ENCODE measurements at regions not wholly inside any gene's neighbourhood (a gene's known extent, or its start where the extent isn't known, plus 50 kb on each side); places are given as distances from the start of the nearest gene placed in this dataset.

DNA sequence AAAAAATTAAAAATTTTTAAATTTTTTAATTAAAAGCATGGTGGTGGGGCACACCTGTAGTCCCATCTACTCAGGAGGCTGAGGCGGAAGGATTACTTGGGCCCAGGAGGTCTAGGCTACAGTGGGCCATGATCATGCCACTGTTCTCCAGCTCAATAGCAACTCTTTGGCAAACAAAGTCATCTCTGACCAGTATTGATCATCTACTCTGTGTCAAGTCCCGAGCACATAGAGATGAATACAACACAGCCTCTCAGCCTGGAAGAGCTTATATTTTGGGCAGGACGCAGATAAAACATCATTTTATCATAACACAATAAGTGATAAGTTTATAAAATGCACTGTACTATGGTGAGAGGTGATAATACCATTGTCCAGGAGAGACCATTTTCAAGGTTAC is 281.6 kb upstream of the GADL1 start:
- no peak overlapping the region for H3K4me3 ChIP-seq
- H3K27me3 ChIP-seq = no peaks in the 10 kb centered on the region
- DNase-seq (no peak), ATAC-seq (no peak)
- intact Hi-C loops (cut with DNase I) = no loop called here
- TF ChIP-seq POLR2A (IDR thresholded peaks at IDR 0.05) = no peak
- TF ChIP-seq, protein P1, sequence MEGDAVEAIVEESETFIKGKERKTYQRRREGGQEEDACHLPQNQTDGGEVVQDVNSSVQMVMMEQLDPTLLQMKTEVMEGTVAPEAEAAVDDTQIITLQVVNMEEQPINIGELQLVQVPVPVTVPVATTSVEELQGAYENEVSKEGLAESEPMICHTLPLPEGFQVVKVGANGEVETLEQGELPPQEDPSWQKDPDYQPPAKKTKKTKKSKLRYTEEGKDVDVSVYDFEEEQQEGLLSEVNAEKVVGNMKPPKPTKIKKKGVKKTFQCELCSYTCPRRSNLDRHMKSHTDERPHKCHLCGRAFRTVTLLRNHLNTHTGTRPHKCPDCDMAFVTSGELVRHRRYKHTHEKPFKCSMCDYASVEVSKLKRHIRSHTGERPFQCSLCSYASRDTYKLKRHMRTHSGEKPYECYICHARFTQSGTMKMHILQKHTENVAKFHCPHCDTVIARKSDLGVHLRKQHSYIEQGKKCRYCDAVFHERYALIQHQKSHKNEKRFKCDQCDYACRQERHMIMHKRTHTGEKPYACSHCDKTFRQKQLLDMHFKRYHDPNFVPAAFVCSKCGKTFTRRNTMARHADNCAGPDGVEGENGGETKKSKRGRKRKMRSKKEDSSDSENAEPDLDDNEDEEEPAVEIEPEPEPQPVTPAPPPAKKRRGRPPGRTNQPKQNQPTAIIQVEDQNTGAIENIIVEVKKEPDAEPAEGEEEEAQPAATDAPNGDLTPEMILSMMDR (IDR thresholded peaks at IDR 0.05) = no peak
- no peaks in the 10 kb centered on the region for H3K9me3 ChIP-seq
- no peaks in the 10 kb centered on the region for H3K4me1 ChIP-seq
- no peak overlapping the region for H3K27ac ChIP-seq
- H3K36me3 ChIP-seq (replicated peaks in 1 of 2; ENCODE audit: insufficient read depth in 1 of 2, low read depth in 2 of 2) = no peaks in the 10 kb centered on the region
- 71 to 81% methylated on average over 3 of the region's 3 CpGs for WGBS, 2 donors

DNA sequence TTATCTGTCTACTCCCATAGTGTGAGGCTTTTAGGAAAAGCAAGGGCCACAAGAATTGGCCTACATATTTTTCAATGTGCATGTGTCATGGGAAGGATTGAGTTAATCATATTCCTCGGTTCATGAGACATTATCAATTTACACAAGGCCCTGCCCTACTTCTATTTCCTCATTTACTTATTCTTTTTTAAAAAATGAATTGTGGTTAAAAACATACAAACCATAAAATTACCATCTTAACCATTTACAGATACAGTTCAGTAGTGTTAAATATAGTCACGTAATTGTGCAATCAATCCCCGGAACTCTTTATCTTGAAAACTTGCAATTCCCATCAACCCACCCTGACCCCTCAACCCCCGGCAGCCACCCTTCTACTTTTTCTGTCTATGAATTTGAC is 284.0 kb upstream of the GADL1 start:
- H3K27ac ChIP-seq = no peak overlapping the region
- intact Hi-C loops (cut with DNase I) = no loop called here
- TF ChIP-seq, protein P1 (IDR thresholded peaks at IDR 0.05) = no peak
- TF ChIP-seq POLR2A (IDR thresholded peaks at IDR 0.05) = no peak
- H3K4me3 ChIP-seq = no peak overlapping the region
- no peaks in the 10 kb centered on the region for H3K27me3 ChIP-seq
- WGBS, 2 donors = 41 to 45% methylated on average over 4 of the region's 4 CpGs
- H3K9me3 ChIP-seq = no peaks in the 10 kb centered on the region
- H3K4me1 ChIP-seq = no peaks in the 10 kb centered on the region
- H3K36me3 ChIP-seq (replicated peaks in 1 of 2; ENCODE audit: insufficient read depth in 1 of 2, low read depth in 2 of 2) = no peaks in the 10 kb centered on the region
- ATAC-seq = no peak
- no peak for DNase-seq

DNA sequence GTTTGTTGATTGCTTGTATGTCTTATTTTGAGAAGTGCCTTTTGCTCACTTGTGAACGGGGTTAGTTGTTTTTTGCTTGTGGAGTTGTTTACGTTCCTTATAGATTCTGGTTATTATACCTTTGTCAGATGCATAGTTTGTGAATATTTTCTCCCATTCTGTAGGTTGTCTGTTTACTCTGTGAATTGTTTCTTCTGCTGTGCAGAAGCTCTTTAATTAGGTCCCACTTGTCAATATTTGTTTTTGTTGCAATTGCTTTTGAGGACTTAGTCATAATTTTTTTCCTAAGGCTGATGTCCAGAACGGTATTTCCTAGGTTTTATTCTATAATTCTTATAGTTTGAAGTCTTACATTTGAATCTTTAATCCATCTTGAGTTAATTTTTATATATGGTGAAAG is 285.3 kb upstream of the GADL1 start:
- WGBS, 2 donors = 80 to 86% methylated on average over 3 of the region's 3 CpGs
- Histone ChIP-seq H3K9me3 (no peaks in the 10 kb centered on the region), H3K4me3 (no peak overlapping the region), H3K36me3 (replicated peaks in 1 of 2; ENCODE audit: insufficient read depth in 1 of 2, low read depth in 2 of 2) (no peaks in the 10 kb centered on the region), H3K27ac (no peak overlapping the region), H3K4me1 (no peaks in the 10 kb centered on the region), H3K27me3 (no peaks in the 10 kb centered on the region)
- intact Hi-C loops (cut with DNase I) = no loop called here
- no peak for ATAC-seq
- no peak for DNase-seq
- no peak for TF ChIP-seq POLR2A (IDR thresholded peaks at IDR 0.05)
- TF ChIP-seq, protein P1 (IDR thresholded peaks at IDR 0.05) = no peak

DNA sequence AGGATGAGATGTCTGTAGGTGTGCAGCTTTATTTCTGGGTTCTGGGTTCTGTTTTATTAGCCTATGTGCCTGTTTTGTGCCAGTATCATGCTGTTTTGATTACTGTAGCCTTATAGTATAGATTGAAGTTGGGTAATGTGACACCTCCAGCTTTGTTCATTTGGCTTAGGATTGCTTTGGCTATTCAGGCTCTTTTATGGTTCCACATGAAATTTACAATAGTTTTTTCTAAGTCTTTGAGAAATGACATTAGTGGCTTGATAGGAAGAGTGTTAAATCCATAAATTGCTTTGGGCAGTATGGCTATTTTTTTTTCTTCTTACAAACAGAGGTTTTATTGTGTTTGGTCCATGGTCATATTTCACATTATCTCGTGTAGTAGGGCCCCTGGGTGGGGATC is 285.8 kb upstream of the GADL1 start:
- Histone ChIP-seq H3K36me3 (replicated peaks in 1 of 2; ENCODE audit: insufficient read depth in 1 of 2, low read depth in 2 of 2) (no peaks in the 10 kb centered on the region), H3K4me3 (no peak overlapping the region), H3K27me3 (no peaks in the 10 kb centered on the region), H3K9me3 (no peaks in the 10 kb centered on the region), H3K4me1 (no peaks in the 10 kb centered on the region), H3K27ac (no peak overlapping the region)
- ATAC-seq (no peak), DNase-seq (no peak)
- intact Hi-C loops (cut with DNase I) = no loop called here
- WGBS, 2 donors = 41 to 47% methylated on average over 1 of the region's 1 CpG
- TF ChIP-seq POLR2A (IDR thresholded peaks at IDR 0.05) = no peak

DNA sequence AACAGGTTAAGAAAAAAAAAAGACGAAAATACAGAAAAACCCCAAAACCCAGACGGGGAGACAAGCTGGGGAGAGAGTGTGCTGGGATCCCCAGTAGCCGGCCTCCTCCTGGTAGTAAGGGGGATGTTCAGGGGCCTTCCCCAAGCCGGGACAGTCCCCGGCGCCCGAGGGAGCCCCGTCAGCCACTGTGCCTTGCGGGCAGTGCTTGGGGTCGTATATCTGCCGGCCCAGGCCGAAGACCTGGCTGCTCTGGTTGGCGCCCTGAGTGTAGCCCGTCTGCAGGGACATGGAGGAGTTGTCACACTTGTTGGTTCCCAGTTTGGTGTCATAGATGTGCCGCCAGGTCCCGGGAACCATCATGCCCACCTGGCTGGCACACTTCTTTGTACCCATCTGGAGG is 287.2 kb upstream of the GADL1 start:
- Histone ChIP-seq H3K36me3 (replicated peaks in 1 of 2; ENCODE audit: insufficient read depth in 1 of 2, low read depth in 2 of 2) (no peaks in the 10 kb centered on the region), H3K4me3 (no peak overlapping the region), H3K27me3 (no peaks in the 10 kb centered on the region), H3K9me3 (no peaks in the 10 kb centered on the region), H3K4me1 (no peaks in the 10 kb centered on the region), H3K27ac (no peak overlapping the region)
- intact Hi-C loops (cut with DNase I) = no loop called here
- WGBS, 2 donors = 82 to 84% methylated on average over 11 to 14 of the region's 16 CpGs
- no peak for DNase-seq
- TF ChIP-seq, protein P1 (IDR thresholded peaks at IDR 0.05) = no peak
- no peak for TF ChIP-seq POLR2A (IDR thresholded peaks at IDR 0.05)
- no peak for ATAC-seq

All from body of pancreas (tissue), 4 donors.